MCF 10A (cell line): ENCODE measurements at regions not wholly inside any gene's neighbourhood (a gene's known extent, or its start where the extent isn't known, plus 50 kb on each side); places are given as distances from the start of the nearest gene placed in this dataset.

Experiments
- BruUV-seq: library from RNA; stranded (reverse); fragments of 400-500 nt; replicated peaks from 2 replicates; lab custom pipeline; 2021; lab: Mats Ljungman, UMichigan
- CTCF ChIA-PET: fragments of 300-600 bp; sonication (Branson Sonifier 250); formaldehyde crosslinking; extraction: SDS; loops from one replicate; lab custom pipeline; 2021; ENCODE audit warnings: antibody characterized with exemption, inconsistent platforms; lab: Yijun Ruan, JAX
- POLR2A ChIA-PET: fragments of 300-600, 350-650 bp; sonication (Branson Sonifier 250); formaldehyde crosslinking; extraction: SDS; loops from one replicate; lab custom pipeline; 2020; ENCODE audit warnings: antibody characterized with exemption, inconsistent platforms; lab: Yijun Ruan, JAX
- DNase-seq: peaks from one replicate; pipeline ENCODE4 v3.0.0-alpha.2; 2018; ENCODE audit not compliant: unreplicated experiment
- H3K27ac Mint-ChIP-seq: one replicate; pipeline ENCODE4 v1.8.0; 2022; ENCODE audit warnings: mild to moderate bottlenecking, low read depth, mixed read lengths; ENCODE audit not compliant: unreplicated experiment
- H3K27me3 Mint-ChIP-seq: one replicate; pipeline ENCODE4 v1.8.0; 2022; ENCODE audit warnings: mixed read lengths; ENCODE audit not compliant: insufficient read depth, unreplicated experiment
- H3K36me3 Mint-ChIP-seq: one replicate; pipeline ENCODE4 v1.8.0; 2022; ENCODE audit warnings: mild to moderate bottlenecking, moderate library complexity, mixed read lengths; ENCODE audit not compliant: insufficient read depth, unreplicated experiment
- H3K4me1 Mint-ChIP-seq: one replicate; pipeline ENCODE4 v1.8.0; 2022; ENCODE audit warnings: mixed read lengths; ENCODE audit not compliant: insufficient read depth, unreplicated experiment
- H3K4me3 Mint-ChIP-seq: one replicate; pipeline ENCODE4 v1.8.0; 2022; ENCODE audit warnings: mild to moderate bottlenecking, moderate library complexity, mixed read lengths; ENCODE audit not compliant: unreplicated experiment
- H3K9me3 Mint-ChIP-seq: one replicate; pipeline ENCODE4 v1.8.0; 2022; ENCODE audit warnings: mixed read lengths; ENCODE audit not compliant: unreplicated experiment
- CTCF ChIP-seq: fragments of 200-600 bp; IDR thresholded peaks from one replicate; pipeline ENCODE4 v1.8.0; 2022; ENCODE audit warnings: antibody characterized with exemption, mild to moderate bottlenecking; ENCODE audit not compliant: unreplicated experiment
- intact Hi-C: fragments of 100-400 bp; cut with micrococcal nuclease; formaldehyde crosslinking; loops from 2 replicates; pipeline ENCODE4 v1.14.1; 2022

GRCh38 chr20:39910536-39910935 is 778.5 kb downstream of the MAFB start:
- no peaks in the 10 kb centered on the region for H3K4me1 Mint-ChIP-seq
- CTCF ChIA-PET, result no interaction called here
- POLR2A ChIA-PET, result no interaction called here
- no peak overlapping the region for H3K27ac Mint-ChIP-seq
- no peaks in the 10 kb centered on the region for H3K36me3 Mint-ChIP-seq
- BruUV-seq, result no TSS peak
- H3K27me3 Mint-ChIP-seq, result peaks cover 11% of the 10 kb centered on the region
- DNase-seq, result no peak
- no peak for TF ChIP-seq CTCF
- intact Hi-C loops, result no loop called here
- no peaks in the 10 kb centered on the region for H3K9me3 Mint-ChIP-seq
- no peak overlapping the region for H3K4me3 Mint-ChIP-seq

- Mint-ChIP-seq H3K4me3 (no peak overlapping the region), H3K27me3 (peaks cover 11% of the 10 kb centered on the region), H3K36me3 (no peaks in the 10 kb centered on the region), H3K9me3 (no peaks in the 10 kb centered on the region), H3K27ac (no peak overlapping the region), H3K4me1 (no peaks in the 10 kb centered on the region)
- ChIA-PET CTCF (no interaction called here), POLR2A (no interaction called here)
- DNase-seq, result no peak
- no peak for TF ChIP-seq CTCF
- intact Hi-C loops, result no loop called here
- BruUV-seq, result no TSS peak
Observed at GRCh38 chr20:39909447-39909846, 779.6 kb downstream of the MAFB start.

- H3K9me3 Mint-ChIP-seq, result no peaks in the 10 kb centered on the region
- CTCF ChIA-PET, result interaction anchor here (0.6 to 1.5 kb wide), 3 partner anchors 11 to 328 kb away, joined by 3 to 4 read pairs (median 3); no protein-coding TSS in a partner anchor
- no peaks in the 10 kb centered on the region for H3K4me1 Mint-ChIP-seq
- DNase-seq, result no peak
- H3K27me3 Mint-ChIP-seq, result peaks cover 11% of the 10 kb centered on the region
- no peak overlapping the region for H3K4me3 Mint-ChIP-seq
- intact Hi-C loops, result no loop called here
- no peak overlapping the region for H3K27ac Mint-ChIP-seq
- BruUV-seq, result no TSS peak
- no peaks in the 10 kb centered on the region for H3K36me3 Mint-ChIP-seq
- TF ChIP-seq CTCF, result no peak
- POLR2A ChIA-PET, result interaction anchor here (0.6 kb wide), 1 partner anchor 1101 kb away, joined by 3 read pairs; no protein-coding TSS in a partner anchor
Observed at GRCh38 chr20:39904476-39905112, 784.4 kb downstream of the MAFB start.

- intact Hi-C loops, result no loop called here
- ChIA-PET CTCF (interaction anchor here (0.6 to 1.5 kb wide), 3 partner anchors 10 to 328 kb away, joined by 3 to 4 read pairs (median 3); no protein-coding TSS in a partner anchor), POLR2A (interaction anchor here (0.6 kb wide), 1 partner anchor 1101 kb away, joined by 3 read pairs; no protein-coding TSS in a partner anchor)
- H3K4me1 Mint-ChIP-seq, result no peaks in the 10 kb centered on the region
- H3K36me3 Mint-ChIP-seq, result no peaks in the 10 kb centered on the region
- H3K27ac Mint-ChIP-seq, result no peak overlapping the region
- no peak for TF ChIP-seq CTCF
- DNase-seq, result no peak
- no TSS peak for BruUV-seq
- peaks cover 11% of the 10 kb centered on the region for H3K27me3 Mint-ChIP-seq
- H3K4me3 Mint-ChIP-seq, result no peak overlapping the region
- H3K9me3 Mint-ChIP-seq, result no peaks in the 10 kb centered on the region
Observed at GRCh38 chr20:39903806-39904465, 785.1 kb downstream of the MAFB start.
